Upper lobe of left lung (tissue), 6 donors: ENCODE measurements at regions not wholly inside any gene's neighbourhood (a gene's known extent, or its start where the extent isn't known, plus 50 kb on each side); places are given as distances from the start of the nearest gene placed in this dataset.
"Not testable (repeated sequence)": the region's sequence is repeated elsewhere in the genome, so short reads cannot be mapped to it uniquely, and the experiment has no call there.

ENCODE experiments used
- ATAC-seq, 2 donors: fragments of 200-7000 bp; cut with Tn5 transposase; one replicate each; pipeline ENCODE4 v1.9.1; 2022; ENCODE audit warnings: mild to moderate bottlenecking in 2 of 2, moderate library complexity in 2 of 2; ENCODE audit not compliant: low FRiP score in 2 of 2
- DNase-seq, 2 donors: peaks; one replicate each; pipeline ENCODE4 v3.0.0-alpha.2; 2019 to 2020
- H3K27ac ChIP-seq, 4 donors: fragments of 200-600 bp; sonication (generic); one replicate each; pipeline ENCODE4 v1.5.1; 2016 to 2019
- H3K27me3 ChIP-seq, 4 donors: fragments of 200-600 bp; sonication (generic); one replicate each; pipeline ENCODE4 v1.5.1; 2017 to 2019
- H3K36me3 ChIP-seq, 4 donors: fragments of 200-600 bp; sonication (generic); one replicate each; pipeline ENCODE4 v1.5.1; 2016 to 2019
- H3K4me1 ChIP-seq, 4 donors: fragments of 200-600 bp; sonication (generic); one replicate each; pipeline ENCODE4 v1.5.1; 2018 to 2019
- H3K4me3 ChIP-seq, 4 donors: fragments of 200-600 bp; sonication (generic); one replicate each; pipeline ENCODE4 v1.5.1; 2017 to 2019; ENCODE audit warnings: mild to moderate bottlenecking in 2 of 4, moderate library complexity in 1 of 4
- H3K9me3 ChIP-seq, 4 donors: fragments of 200-600 bp; sonication (generic); one replicate each; pipeline ENCODE4 v1.5.1; 2018 to 2019
- EP300 ChIP-seq, 4 donors: sonication (generic); formaldehyde crosslinking; IDR thresholded peaks; one replicate each; pipeline ENCODE4 v1.5.1; 2017; ENCODE audit warnings: antibody characterized with exemption in 4 of 4, control low read depth in 2 of 4
- POLR2A ChIP-seq, 4 donors: fragments of 450-650 bp; IDR thresholded peaks; one replicate each; pipeline ENCODE4 v1.5.1; 2016 to 2017; ENCODE audit warnings: antibody characterized with exemption in 4 of 4, mild to moderate bottlenecking in 2 of 4
- POLR2AphosphoS5 ChIP-seq, 2 donors: sonication (generic); formaldehyde crosslinking; IDR thresholded peaks; one replicate each; pipeline ENCODE4 v1.5.1; 2017; ENCODE audit warnings: antibody characterized with exemption in 2 of 2
- WGBS, 2 donors: methylation state at CpG; one replicate each; pipeline ENCODE4 v1.1.5; 2017 to 2018; 5-methylcytosine and 5-hydroxymethylcytosine counted together
- TF ChIP-seq, protein P1 (sequence below), 6 experiments: fragments of 450-650 bp in 4 of 6; fragments of 200-600 bp in 2 of 6; sonication (generic) in 2 of 6; IDR thresholded peaks; one replicate each; pipeline ENCODE4 v1.5.1; 2016 to 2019; ENCODE audit warnings: antibody characterized with exemption in 6 of 6
- donor health status: DM: no; HTN: no; CAD: no; lungs with moderate emphysema.
- donor health status: DM: no; HTN: yes; CAD: no; lungs with severe emphysema.

DNA sequence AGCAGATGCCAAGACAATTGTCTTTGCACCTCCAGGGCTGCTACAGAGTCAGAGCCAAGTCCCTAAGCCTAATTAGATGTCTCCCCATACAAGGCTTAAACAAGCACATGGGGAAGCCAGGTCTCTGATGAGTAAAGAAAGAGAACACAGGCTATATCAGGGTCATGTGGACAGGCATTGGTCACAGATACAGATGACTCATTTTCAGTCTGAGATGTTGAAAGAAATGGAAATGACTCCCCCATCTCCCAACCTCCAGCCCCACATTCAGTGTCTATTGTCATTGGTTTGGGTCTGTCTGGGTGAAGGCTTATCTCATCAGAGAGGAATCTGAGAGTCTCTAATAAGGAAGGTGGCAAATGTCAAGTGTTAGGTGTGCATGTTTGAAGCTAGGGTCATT, 290.1 kb upstream of the KIAA1217 start:
- no peak overlapping the region for H3K4me3 ChIP-seq
- peaks cover 0 to 10% (median 4%) of the 10 kb centered on the region in 4 donors for H3K4me1 ChIP-seq
- no peaks in the 10 kb centered on the region for H3K9me3 ChIP-seq
- ATAC-seq (peak in 1 of 2 donors; percentile 24), DNase-seq (no peak)
- H3K27me3 ChIP-seq = no peaks in the 10 kb centered on the region
- no peaks in the 10 kb centered on the region for H3K36me3 ChIP-seq
- no peak for TF ChIP-seq EP300 (IDR thresholded peaks at IDR 0.05)
- no peak for TF ChIP-seq POLR2A (IDR thresholded peaks at IDR 0.05)
- TF ChIP-seq, protein P1, sequence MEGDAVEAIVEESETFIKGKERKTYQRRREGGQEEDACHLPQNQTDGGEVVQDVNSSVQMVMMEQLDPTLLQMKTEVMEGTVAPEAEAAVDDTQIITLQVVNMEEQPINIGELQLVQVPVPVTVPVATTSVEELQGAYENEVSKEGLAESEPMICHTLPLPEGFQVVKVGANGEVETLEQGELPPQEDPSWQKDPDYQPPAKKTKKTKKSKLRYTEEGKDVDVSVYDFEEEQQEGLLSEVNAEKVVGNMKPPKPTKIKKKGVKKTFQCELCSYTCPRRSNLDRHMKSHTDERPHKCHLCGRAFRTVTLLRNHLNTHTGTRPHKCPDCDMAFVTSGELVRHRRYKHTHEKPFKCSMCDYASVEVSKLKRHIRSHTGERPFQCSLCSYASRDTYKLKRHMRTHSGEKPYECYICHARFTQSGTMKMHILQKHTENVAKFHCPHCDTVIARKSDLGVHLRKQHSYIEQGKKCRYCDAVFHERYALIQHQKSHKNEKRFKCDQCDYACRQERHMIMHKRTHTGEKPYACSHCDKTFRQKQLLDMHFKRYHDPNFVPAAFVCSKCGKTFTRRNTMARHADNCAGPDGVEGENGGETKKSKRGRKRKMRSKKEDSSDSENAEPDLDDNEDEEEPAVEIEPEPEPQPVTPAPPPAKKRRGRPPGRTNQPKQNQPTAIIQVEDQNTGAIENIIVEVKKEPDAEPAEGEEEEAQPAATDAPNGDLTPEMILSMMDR (IDR thresholded peaks at IDR 0.05) = no peak
- no peak for TF ChIP-seq POLR2AphosphoS5 (IDR thresholded peaks at IDR 0.05)
- no peak overlapping the region for H3K27ac ChIP-seq

- H3K9me3 ChIP-seq = no peaks in the 10 kb centered on the region
- no peak overlapping the region for H3K4me3 ChIP-seq
- TF ChIP-seq, protein P1 (IDR thresholded peaks at IDR 0.05) = no peak
- no peak for TF ChIP-seq POLR2A (IDR thresholded peaks at IDR 0.05)
- TF ChIP-seq POLR2AphosphoS5 (IDR thresholded peaks at IDR 0.05) = no peak
- no peak for TF ChIP-seq EP300 (IDR thresholded peaks at IDR 0.05)
- H3K27me3 ChIP-seq = no peaks in the 10 kb centered on the region
- DNase-seq (no peak), ATAC-seq (no peak)
- 73 to 81% methylated on average over 8 of the region's 8 CpGs for WGBS, 2 donors
- H3K27ac ChIP-seq = no peak overlapping the region
- no peaks in the 10 kb centered on the region for H3K36me3 ChIP-seq
- H3K4me1 ChIP-seq = no peaks in the 10 kb centered on the region
Observed at GRCh38 chr10:23927576-23928325, 281.2 kb upstream of the KIAA1217 start.

DNA sequence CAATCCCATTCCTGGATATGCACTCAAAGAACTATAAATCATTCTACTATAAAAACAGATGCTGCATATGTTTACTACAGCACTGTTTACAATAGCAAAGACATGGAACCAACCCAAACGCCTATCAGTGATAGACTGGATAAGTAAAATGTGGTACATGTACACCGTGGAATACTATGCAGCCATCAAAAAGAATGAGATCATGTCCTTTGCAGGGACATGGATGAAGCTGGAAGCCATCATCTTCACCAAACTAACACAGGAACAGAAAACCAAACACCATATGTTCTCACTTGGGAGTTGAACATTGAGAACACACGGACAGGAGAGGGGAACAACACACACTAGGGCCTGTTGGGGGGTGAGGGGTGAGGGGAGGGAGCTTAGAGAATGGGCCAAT, 274.9 kb upstream of the KIAA1217 start:
- H3K36me3 ChIP-seq, ATAC-seq, DNase-seq, H3K9me3 ChIP-seq, H3K4me1 ChIP-seq, H3K27me3 ChIP-seq, H3K4me3 ChIP-seq, H3K27ac ChIP-seq: not testable (repeated sequence)
- 66 to 80% methylated on average over 3 of the region's 3 CpGs for WGBS, 2 donors

GRCh38 chr10:23945845-23946244, 263.1 kb upstream of the KIAA1217 start:
- Histone ChIP-seq H3K4me3 (no peak overlapping the region), H3K36me3 (no peaks in the 10 kb centered on the region), H3K27ac (no peak overlapping the region), H3K4me1 (no peaks in the 10 kb centered on the region), H3K27me3 (no peaks in the 10 kb centered on the region), H3K9me3 (no peaks in the 10 kb centered on the region)
- WGBS, 2 donors = 50 to 61% methylated on average over 2 of the region's 2 CpGs
- ATAC-seq (no peak), DNase-seq (no peak)
- TF ChIP-seq POLR2A (IDR thresholded peaks at IDR 0.05) (no peak), EP300 (IDR thresholded peaks at IDR 0.05) (no peak), POLR2AphosphoS5 (IDR thresholded peaks at IDR 0.05) (no peak)
- TF ChIP-seq, protein P1 (IDR thresholded peaks at IDR 0.05) = no peak

DNA sequence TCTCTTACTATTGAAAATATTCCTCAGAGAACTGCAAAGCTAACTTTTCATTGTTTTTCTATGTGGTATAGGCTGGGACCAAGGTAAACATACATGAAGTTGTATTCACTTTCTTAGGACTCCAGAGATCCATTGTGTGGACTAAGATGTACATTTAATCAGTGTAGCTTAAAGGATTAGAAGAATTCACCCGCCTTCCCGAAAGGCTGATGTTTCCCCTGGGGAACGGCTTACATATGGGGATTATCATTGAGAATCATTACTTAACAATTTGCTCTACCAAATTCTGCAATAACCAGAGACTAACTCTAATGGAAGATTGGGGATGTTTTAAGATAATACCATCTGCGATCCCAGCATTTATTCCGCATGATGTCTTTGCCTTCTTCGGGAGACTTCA, 257.1 kb upstream of the KIAA1217 start:
- TF ChIP-seq POLR2AphosphoS5 (IDR thresholded peaks at IDR 0.05) = no peak
- TF ChIP-seq POLR2A (IDR thresholded peaks at IDR 0.05) = no peak
- no peak for TF ChIP-seq EP300 (IDR thresholded peaks at IDR 0.05)
- TF ChIP-seq, protein P1 (IDR thresholded peaks at IDR 0.05) = no peak
- ATAC-seq (no peak), DNase-seq (no peak)

More for the DNA sequence above, 257.1 kb upstream of the KIAA1217 start:
- Histone ChIP-seq H3K27ac (no peak overlapping the region), H3K36me3 (no peaks in the 10 kb centered on the region), H3K4me1 (no peaks in the 10 kb centered on the region), H3K4me3 (no peak overlapping the region), H3K9me3 (peaks cover 0 to 11% (median 4%) of the 10 kb centered on the region in 4 donors), H3K27me3 (no peaks in the 10 kb centered on the region)
- 95 to 97% methylated on average over 6 of the region's 6 CpGs for WGBS, 2 donors
